GM12891 (cell line): ENCODE measurements at regions not wholly inside any gene's neighbourhood (a gene's known extent, or its start where the extent isn't known, plus 50 kb on each side); places are given as distances from the start of the nearest gene placed in this dataset.

Experiments used
- PAX5 ChIP-seq: IDR thresholded peaks from 2 replicates; pipeline ENCODE4 v1.6.1; 2011; ENCODE audit warnings: low read length, moderate library complexity, mild to moderate bottlenecking; ENCODE audit not compliant: insufficient read depth, severe bottlenecking
- POLR2A ChIP-seq: IDR thresholded peaks from 2 replicates; pipeline ENCODE4 v1.6.1; 2011; ENCODE audit warnings: low read depth, low read length, control low read depth
- POLR2AphosphoS5 ChIP-seq: IDR thresholded peaks from 2 replicates; pipeline ENCODE4 v1.6.1; 2011; ENCODE audit warnings: low read depth, low read length, control low read depth
- POU2F2 ChIP-seq: IDR thresholded peaks from 2 replicates; pipeline ENCODE4 v1.6.1; 2011; ENCODE audit warnings: low read depth, mild to moderate bottlenecking, control low read depth, low read length, moderate library complexity
- SPI1 ChIP-seq: IDR thresholded peaks from 2 replicates; pipeline ENCODE4 v1.6.1; 2011; ENCODE audit warnings: low read depth, low read length, control low read depth
- TAF1 ChIP-seq: IDR thresholded peaks from 2 replicates; pipeline ENCODE4 v1.6.1; 2011; ENCODE audit warnings: low read depth, low read length, control low read depth

- no peak for TF ChIP-seq POLR2A
- no peak for TF ChIP-seq TAF1
- TF ChIP-seq POLR2AphosphoS5 = no peak
- TF ChIP-seq SPI1 = no peak
- TF ChIP-seq PAX5 = no peak
- no peak for TF ChIP-seq POU2F2
Observed at GRCh38 chr12:93007544-93007943, 78.4 kb upstream of the EEA1 start.
